RWPE1 (cell line): ENCODE measurements at regions not wholly inside any gene's neighbourhood (a gene's known extent, or its start where the extent isn't known, plus 50 kb on each side); places are given as distances from the start of the nearest gene placed in this dataset.

Experiments used
- CTCF ChIA-PET: fragments of 350-600 bp; sonication (Branson Sonifier 250); formaldehyde crosslinking; extraction: SDS; loops from one replicate; lab custom pipeline; 2021; lab: Yijun Ruan, JAX
- POLR2A ChIA-PET: fragments of 400-600 bp; formaldehyde crosslinking; extraction: SDS; loops from one replicate; lab custom pipeline; 2020; ENCODE audit warnings: antibody characterized with exemption; ENCODE audit not compliant: low non-redundant PET; lab: Yijun Ruan, JAX
- DNase-seq: peaks from one replicate; pipeline ENCODE4 v3.0.0; 2012; ENCODE audit warnings: low spot score
- H3K27ac ChIP-seq: fragments of 450-650 bp; 2 replicates; pipeline ENCODE4 v1.5.1; 2017
- CTCF ChIP-seq: fragments of 450-650 bp; conservative IDR thresholded peaks from 2 replicates; pipeline ENCODE4 v1.5.1; 2017; ENCODE audit warnings: low read depth, mild to moderate bottlenecking

DNA sequence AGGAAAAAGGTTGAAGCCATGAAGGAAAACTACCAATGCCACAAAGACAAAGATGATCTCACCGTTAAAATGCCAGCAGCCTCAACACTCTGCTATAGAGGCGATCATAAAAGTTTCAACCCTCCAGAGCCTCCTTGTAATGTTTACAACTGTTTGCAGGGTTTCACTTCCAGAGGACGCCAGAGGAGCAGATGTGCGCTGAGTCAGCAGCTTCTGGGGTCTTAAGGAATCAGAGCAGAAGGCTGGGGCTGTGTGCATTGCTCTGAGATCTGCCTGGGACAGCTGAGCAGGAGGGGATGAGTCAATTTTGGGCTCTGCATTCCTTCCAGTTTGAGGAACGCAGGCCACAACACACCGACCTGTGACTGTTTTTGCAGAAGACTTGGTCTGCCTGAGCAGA is 98.3 kb downstream of the TMEM130 start:
- no peak for TF ChIP-seq CTCF
- DNase-seq, result no peak
- ChIA-PET POLR2A (no interaction called here), CTCF (no interaction called here)
- no peak overlapping the region for H3K27ac ChIP-seq

DNA sequence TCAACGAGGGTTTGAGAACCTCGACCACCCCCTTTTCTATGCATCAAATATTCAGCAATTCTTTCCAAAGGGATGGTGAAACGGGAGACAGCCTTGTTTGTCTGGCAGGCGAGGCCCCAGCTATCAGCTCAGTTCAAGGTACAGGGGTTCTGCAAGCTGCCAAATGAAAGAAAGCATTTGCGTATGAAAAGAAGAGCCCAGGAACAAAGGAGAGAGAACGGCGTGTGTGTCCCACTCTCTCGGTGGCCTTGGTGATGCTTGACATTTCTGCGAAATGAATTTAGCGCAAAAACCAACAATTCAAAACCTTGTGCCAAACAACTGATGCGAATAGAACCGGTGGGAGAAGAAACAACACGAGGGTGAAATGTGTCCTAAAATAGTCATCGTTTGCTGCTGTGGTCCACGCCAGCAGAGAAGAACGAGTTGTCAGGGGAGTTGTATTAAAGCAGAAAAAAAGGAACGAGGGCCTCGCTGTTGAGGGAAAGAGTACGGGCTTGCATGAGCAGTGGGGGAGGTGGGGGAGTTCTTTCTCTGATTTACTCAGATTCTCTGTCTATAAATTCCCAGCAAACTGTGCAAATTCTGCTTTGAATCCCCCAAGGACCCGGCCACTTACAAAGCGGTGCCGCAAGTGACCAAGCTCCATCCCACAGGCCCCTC is 97.7 kb downstream of the TMEM130 start:
- POLR2A ChIA-PET, result no interaction called here
- TF ChIP-seq CTCF, result no peak
- DNase-seq, result no peak
- no peak overlapping the region for H3K27ac ChIP-seq
- CTCF ChIA-PET, result no interaction called here

DNA sequence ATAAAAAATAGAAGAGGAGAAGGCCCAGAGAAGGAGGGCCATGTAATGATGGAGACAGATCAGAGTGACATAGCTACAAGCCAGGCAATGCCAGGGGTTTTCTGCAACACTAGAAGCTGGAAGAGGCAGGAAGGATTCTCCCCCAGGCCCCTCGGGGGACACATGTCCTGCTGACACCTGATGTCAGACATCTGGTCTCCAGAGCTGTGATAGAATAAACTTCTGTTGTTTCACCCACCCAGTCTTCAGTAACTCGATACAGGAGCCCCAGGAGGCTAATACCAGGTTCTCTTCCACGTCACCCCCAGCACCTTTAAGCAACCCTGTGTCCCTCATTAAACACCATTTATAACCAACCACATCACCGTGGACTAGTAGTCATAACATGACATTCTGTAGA is 94.9 kb downstream of the TMEM130 start:
- POLR2A ChIA-PET, result no interaction called here
- no peak for DNase-seq
- CTCF ChIA-PET, result interaction anchor here (0.6 kb wide), 1 partner anchor 47 kb away, joined by 5 read pairs; no protein-coding TSS in a partner anchor
- H3K27ac ChIP-seq, result no peak overlapping the region
- no peak for TF ChIP-seq CTCF

- H3K27ac ChIP-seq, result no peak overlapping the region
- DNase-seq, result no peak
- TF ChIP-seq CTCF, result no peak
- POLR2A ChIA-PET, result no interaction called here
- CTCF ChIA-PET, result interaction anchor here (0.6 to 1.1 kb wide), 3 partner anchors 17 to 1985 kb away, joined by 3 read pairs; no protein-coding TSS in a partner anchor
These were observed 92.8 kb downstream of the TMEM130 start for GRCh38 chr7:98777051-98777450.

- TF ChIP-seq CTCF, result no peak
- ChIA-PET POLR2A (no interaction called here), CTCF (interaction anchor here (0.6 to 1.1 kb wide), 2 partner anchors 79 to 80 kb away, joined by 3 to 5 read pairs; no protein-coding TSS in a partner anchor)
- no peak overlapping the region for H3K27ac ChIP-seq
- DNase-seq, result no peak
These were observed 91.4 kb downstream of the TMEM130 start for GRCh38 chr7:98778421-98778820.

DNA sequence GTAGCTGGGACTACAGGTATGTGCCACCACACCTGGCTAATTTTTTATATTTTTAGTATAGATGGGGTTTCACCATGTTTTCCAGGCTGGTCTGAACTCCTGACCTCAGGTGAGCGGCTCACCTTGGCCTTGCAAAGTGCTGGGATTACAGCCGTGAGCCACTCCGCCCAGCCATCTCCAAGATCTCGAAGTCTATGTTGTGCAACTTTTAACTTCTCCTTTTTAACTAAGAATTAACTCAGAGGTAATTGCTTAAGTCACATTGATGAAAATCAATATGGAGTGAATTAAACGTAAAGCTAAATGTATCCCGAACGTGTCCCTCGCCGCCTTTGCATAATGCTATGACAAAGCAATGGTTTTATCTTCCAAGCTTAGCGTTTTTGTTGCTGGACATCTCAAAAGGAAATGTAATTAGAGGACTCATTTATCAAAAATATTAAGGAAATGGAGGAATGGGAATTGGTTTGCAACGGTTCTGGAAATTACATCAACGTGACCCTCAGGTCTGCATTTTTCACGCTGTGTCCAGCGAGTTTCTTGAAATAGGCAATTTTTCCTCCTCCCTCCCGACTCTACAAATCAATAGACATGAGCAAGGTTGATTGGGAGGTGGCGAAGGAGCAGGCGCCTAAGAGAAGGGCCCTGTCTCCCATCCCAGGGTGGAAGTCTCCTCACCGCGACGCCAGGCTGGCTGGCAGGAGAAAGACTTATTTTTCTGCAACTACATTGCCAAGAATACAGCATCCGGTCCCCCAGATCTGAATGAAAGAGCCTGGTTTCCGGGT is 89.8 kb downstream of the TMEM130 start:
- POLR2A ChIA-PET, result no interaction called here
- no peak for TF ChIP-seq CTCF

More for the DNA sequence above, 89.8 kb downstream of the TMEM130 start:
- no peak overlapping the region for H3K27ac ChIP-seq
- no peak for DNase-seq
- CTCF ChIA-PET, result interaction anchor here (0.8 kb wide), 1 partner anchor 139 kb away, joined by 3 read pairs; no protein-coding TSS in a partner anchor
